K562 (cell line): ENCODE measurements at regions not wholly inside any gene's neighbourhood (a gene's known extent, or its start where the extent isn't known, plus 50 kb on each side); places are given as distances from the start of the nearest gene placed in this dataset.

Source experiments
- BCL6 ChIP-seq: fragments of 250-450 bp; sonication (Bioruptor Pico); IDR thresholded peaks from 2 replicates; pipeline ENCODE4 v1.4.0; 2020
- CBX2 ChIP-seq: fragments of 200-600 bp; sonication (generic); IDR thresholded peaks from one replicate; pipeline ENCODE4 v1.6.1; 2012; ENCODE audit warnings: mild to moderate bottlenecking, low read length, inconsistent platforms; ENCODE audit not compliant: insufficient read depth, poor library complexity, severe bottlenecking
- ESRRB ChIP-seq: fragments of 250-450 bp; sonication (Bioruptor Pico); IDR thresholded peaks from 2 replicates; pipeline ENCODE4 v1.5.0; 2020; ENCODE audit warnings: mild to moderate bottlenecking, moderate library complexity, borderline replicate concordance
- FOS ChIP-seq: IDR thresholded peaks from 3 replicates; pipeline ENCODE4 v1.6.1; 2011; ENCODE audit not compliant: insufficient read length; ENCODE audit errors: extremely low read depth
- MYNN ChIP-seq, 2 experiments: sonication (generic); formaldehyde crosslinking in 1 of 2; IDR thresholded peaks; 2 replicates each; pipeline versions ENCODE4 v1.5.0 to v1.6.1; 2016 to 2020; ENCODE audit warnings: antibody characterized with exemption in 1 of 2, missing genetic modification reagents in 1 of 2
- POLR2A ChIP-seq: fragments of 450-650 bp; conservative IDR thresholded peaks from 2 replicates; pipeline ENCODE4 v1.6.1; 2016
- ZNF263 ChIP-seq: sonication (generic); formaldehyde crosslinking; IDR thresholded peaks from 2 replicates; pipeline ENCODE4 v1.8.0; 2022; ENCODE audit warnings: mild to moderate bottlenecking, missing genetic modification reagents, borderline replicate concordance
- ZSCAN29 ChIP-seq: fragments of 450-650 bp; IDR thresholded peaks from 2 replicates; pipeline ENCODE4 v1.6.1; 2017
- TF ChIP-seq, protein P1 (sequence below), 3 experiments: IDR thresholded peaks in 2 of 3; conservative IDR thresholded peaks in 1 of 3; 2 replicates each; pipeline ENCODE4 v1.5.1; 2011 to 2012; ENCODE audit warnings: low read length in 3 of 3, mild to moderate bottlenecking in 3 of 3, control low read depth in 2 of 3, improper control_type of control experiment in 1 of 3, inconsistent platforms in 1 of 3, low read depth in 1 of 3, mixed read lengths in 1 of 3, moderate library complexity in 1 of 3; ENCODE audit not compliant: insufficient read depth in 2 of 3
- TF ChIP-seq, protein P2 (sequence below): sonication (generic); formaldehyde crosslinking; IDR thresholded peaks from 2 replicates; pipeline ENCODE4 v1.8.0; 2022; ENCODE audit warnings: mild to moderate bottlenecking, missing genetic modification reagents

- TF ChIP-seq ESRRB (no peak), ZNF263 (no peak), FOS (no peak), BCL6 (CRISPR knock-in tag) (no peak), POLR2A (no peak), ZSCAN29 (no peak), MYNN (IDR thresholded peaks at IDR 0.05) (no peak), MYNN (CRISPR knock-in tag; IDR thresholded peaks at IDR 0.05) (no peak), CBX2 (no peak)
- TF ChIP-seq, protein P1, sequence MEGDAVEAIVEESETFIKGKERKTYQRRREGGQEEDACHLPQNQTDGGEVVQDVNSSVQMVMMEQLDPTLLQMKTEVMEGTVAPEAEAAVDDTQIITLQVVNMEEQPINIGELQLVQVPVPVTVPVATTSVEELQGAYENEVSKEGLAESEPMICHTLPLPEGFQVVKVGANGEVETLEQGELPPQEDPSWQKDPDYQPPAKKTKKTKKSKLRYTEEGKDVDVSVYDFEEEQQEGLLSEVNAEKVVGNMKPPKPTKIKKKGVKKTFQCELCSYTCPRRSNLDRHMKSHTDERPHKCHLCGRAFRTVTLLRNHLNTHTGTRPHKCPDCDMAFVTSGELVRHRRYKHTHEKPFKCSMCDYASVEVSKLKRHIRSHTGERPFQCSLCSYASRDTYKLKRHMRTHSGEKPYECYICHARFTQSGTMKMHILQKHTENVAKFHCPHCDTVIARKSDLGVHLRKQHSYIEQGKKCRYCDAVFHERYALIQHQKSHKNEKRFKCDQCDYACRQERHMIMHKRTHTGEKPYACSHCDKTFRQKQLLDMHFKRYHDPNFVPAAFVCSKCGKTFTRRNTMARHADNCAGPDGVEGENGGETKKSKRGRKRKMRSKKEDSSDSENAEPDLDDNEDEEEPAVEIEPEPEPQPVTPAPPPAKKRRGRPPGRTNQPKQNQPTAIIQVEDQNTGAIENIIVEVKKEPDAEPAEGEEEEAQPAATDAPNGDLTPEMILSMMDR (IDR thresholded peaks at IDR 0.05 in 2 of 3, conservative IDR thresholded peaks at IDR 0.05 in 1 of 3; ENCODE audit: insufficient read depth in 2 of 3, low read depth in 1 of 3, low read length in 3 of 3), result no peak
- TF ChIP-seq, protein P2, sequence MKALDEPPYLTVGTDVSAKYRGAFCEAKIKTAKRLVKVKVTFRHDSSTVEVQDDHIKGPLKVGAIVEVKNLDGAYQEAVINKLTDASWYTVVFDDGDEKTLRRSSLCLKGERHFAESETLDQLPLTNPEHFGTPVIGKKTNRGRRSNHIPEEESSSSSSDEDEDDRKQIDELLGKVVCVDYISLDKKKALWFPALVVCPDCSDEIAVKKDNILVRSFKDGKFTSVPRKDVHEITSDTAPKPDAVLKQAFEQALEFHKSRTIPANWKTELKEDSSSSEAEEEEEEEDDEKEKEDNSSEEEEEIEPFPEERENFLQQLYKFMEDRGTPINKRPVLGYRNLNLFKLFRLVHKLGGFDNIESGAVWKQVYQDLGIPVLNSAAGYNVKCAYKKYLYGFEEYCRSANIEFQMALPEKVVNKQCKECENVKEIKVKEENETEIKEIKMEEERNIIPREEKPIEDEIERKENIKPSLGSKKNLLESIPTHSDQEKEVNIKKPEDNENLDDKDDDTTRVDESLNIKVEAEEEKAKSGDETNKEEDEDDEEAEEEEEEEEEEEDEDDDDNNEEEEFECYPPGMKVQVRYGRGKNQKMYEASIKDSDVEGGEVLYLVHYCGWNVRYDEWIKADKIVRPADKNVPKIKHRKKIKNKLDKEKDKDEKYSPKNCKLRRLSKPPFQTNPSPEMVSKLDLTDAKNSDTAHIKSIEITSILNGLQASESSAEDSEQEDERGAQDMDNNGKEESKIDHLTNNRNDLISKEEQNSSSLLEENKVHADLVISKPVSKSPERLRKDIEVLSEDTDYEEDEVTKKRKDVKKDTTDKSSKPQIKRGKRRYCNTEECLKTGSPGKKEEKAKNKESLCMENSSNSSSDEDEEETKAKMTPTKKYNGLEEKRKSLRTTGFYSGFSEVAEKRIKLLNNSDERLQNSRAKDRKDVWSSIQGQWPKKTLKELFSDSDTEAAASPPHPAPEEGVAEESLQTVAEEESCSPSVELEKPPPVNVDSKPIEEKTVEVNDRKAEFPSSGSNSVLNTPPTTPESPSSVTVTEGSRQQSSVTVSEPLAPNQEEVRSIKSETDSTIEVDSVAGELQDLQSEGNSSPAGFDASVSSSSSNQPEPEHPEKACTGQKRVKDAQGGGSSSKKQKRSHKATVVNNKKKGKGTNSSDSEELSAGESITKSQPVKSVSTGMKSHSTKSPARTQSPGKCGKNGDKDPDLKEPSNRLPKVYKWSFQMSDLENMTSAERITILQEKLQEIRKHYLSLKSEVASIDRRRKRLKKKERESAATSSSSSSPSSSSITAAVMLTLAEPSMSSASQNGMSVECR (CRISPR knock-in tag), result no peak
Observed at GRCh38 chr18:25422230-25422629, 70.3 kb upstream of the ZNF521 start.
